Naive thymus-derived CD8-positive, alpha-beta T cell (primary cell): ENCODE measurements at regions not wholly inside any gene's neighbourhood (a gene's known extent, or its start where the extent isn't known, plus 50 kb on each side); places are given as distances from the start of the nearest gene placed in this dataset.
A peak's percentile ranks its signal among the peaks of the same experiment; 100 is the strongest.
"Not testable (repeated sequence)": the region's sequence is repeated elsewhere in the genome, so short reads cannot be mapped to it uniquely, and the experiment has no call there.

Experiments
- ATAC-seq, 2 donors: fragments of 150-1000 bp; cut with Tn5 transposase in 1 of 2; sonication (Bioruptor Pico), chemical (Tn5 transposase) in 1 of 2; 1 replicate in 1 of 2; 2 replicates in 1 of 2; pipeline ENCODE4 v1.10.0; 2021; ENCODE audit warnings: mild to moderate bottlenecking in 2 of 2, moderate library complexity in 2 of 2
- POLR2A ChIA-PET: fragments of 350-600 bp; sonication (Branson Sonifier 250); formaldehyde crosslinking; loops from one replicate; lab custom pipeline; 2021; ENCODE audit warnings: antibody characterized with exemption; lab: Charles Lee
- DNase-seq, 10 donors: peaks; one replicate each; pipeline versions ENCODE4 v3.0.0 to v3.0.0-alpha.2; 2020 to 2022
- H3K27ac Mint-ChIP-seq, 10 donors: one replicate each; pipeline ENCODE4 v1.8.0; 2020 to 2022; ENCODE audit warnings: mild to moderate bottlenecking in 10 of 10, mixed read lengths in 10 of 10, moderate library complexity in 4 of 10, inconsistent platforms in 1 of 10
- H3K27me3 Mint-ChIP-seq, 5 donors: one replicate each; pipeline ENCODE4 v1.8.0; 2021 to 2022; ENCODE audit warnings: mixed read lengths in 5 of 5
- H3K36me3 Mint-ChIP-seq, 3 donors: one replicate each; pipeline ENCODE4 v1.8.0; 2020 to 2022; ENCODE audit warnings: mixed read lengths in 3 of 3, mild to moderate bottlenecking in 2 of 3, inconsistent platforms in 1 of 3
- H3K4me1 Mint-ChIP-seq, 4 donors: one replicate each; pipeline ENCODE4 v1.8.0; 2021 to 2022; ENCODE audit warnings: mixed read lengths in 4 of 4
- H3K4me3 Mint-ChIP-seq, 10 donors: one replicate each; pipeline ENCODE4 v1.8.0; 2020 to 2022; ENCODE audit warnings: mild to moderate bottlenecking in 10 of 10, mixed read lengths in 10 of 10, moderate library complexity in 6 of 10, inconsistent platforms in 1 of 10
- H3K9me3 Mint-ChIP-seq, 9 donors: one replicate each; pipeline ENCODE4 v1.8.0; 2020 to 2022; ENCODE audit warnings: mixed read lengths in 9 of 9, mild to moderate bottlenecking in 3 of 9, inconsistent platforms in 1 of 9, moderate library complexity in 1 of 9

DNA sequence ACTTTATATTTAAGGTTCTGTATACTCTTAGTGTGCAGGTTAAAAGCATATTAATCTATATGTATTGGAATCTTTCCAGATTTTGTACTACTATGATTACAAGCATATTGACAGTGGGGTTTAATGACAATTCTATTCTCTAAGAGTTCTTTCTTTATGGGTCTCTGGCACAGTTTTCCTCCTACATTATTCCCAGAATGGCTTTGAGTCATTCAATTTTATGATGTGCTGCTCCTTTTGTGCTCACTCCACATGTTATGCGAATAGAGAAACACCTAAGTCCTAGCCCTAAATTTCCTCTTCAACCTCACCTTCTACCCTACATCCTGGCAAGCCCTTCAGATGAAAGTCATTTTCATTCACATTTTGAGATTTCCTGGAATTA, 209.9 kb upstream of the DIAPH2 start:
- Mint-ChIP-seq H3K4me1 (no peaks in the 10 kb centered on the region), H3K36me3 (no peaks in the 10 kb centered on the region), H3K4me3 (no peak overlapping the region), H3K9me3 (no peaks in the 10 kb centered on the region), H3K27ac (no peak overlapping the region), H3K27me3 (peaks cover 0 to 1% (median 0%) of the 10 kb centered on the region in 5 donors)
- no peak for ATAC-seq
- no peak for DNase-seq
- POLR2A ChIA-PET: no interaction called here

DNA sequence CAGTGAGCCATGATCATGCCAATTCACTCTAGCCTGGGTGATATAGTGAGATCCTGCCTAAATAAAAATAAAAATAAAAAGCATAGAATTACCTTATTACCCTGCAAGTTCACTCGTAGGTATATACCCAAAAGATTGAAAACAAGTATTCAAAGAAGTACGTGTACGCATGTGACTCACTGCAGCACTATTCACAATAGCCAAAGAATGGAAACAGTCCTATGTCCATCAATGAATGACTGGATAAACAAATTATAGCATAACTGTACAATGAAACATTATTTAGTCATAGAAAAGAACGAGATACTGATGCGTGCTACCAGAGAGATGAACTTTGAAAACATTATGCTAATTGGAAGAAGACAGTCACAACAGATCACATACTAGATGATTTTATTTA, 204.6 kb upstream of the DIAPH2 start:
- no peak overlapping the region for H3K27ac Mint-ChIP-seq
- POLR2A ChIA-PET: no interaction called here
- no peak overlapping the region for H3K4me3 Mint-ChIP-seq
- no peak for ATAC-seq
- H3K36me3 Mint-ChIP-seq: no peaks in the 10 kb centered on the region
- H3K9me3 Mint-ChIP-seq: peaks cover 0 to 3% (median 0%) of the 10 kb centered on the region in 9 donors
- DNase-seq: no peak
- peaks cover 0 to 5% (median 1%) of the 10 kb centered on the region in 5 donors for H3K27me3 Mint-ChIP-seq
- H3K4me1 Mint-ChIP-seq: no peaks in the 10 kb centered on the region

DNA sequence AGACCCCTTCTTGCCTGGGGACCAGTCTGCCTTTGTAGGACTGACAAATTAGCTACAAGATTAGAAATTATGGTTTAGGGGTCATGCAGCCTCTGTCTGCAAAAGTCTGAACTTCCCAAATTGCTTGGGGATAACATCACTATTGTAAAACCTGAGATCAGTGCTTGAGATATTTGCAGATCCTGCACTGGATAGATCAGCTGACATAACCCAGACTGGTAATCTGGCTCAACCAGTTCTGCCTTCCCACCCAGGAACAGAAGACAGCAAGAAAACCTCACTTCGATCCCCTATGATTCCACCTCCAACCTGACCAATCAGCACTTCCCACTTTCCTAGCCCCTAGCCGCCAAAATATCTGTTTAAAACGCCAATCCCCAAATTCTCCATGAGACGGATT, 202.8 kb upstream of the DIAPH2 start:
- ATAC-seq (no peak), DNase-seq (no peak)
- peaks cover 0 to 5% (median 1%) of the 10 kb centered on the region in 5 donors for H3K27me3 Mint-ChIP-seq
- H3K27ac Mint-ChIP-seq: no peak overlapping the region
- peaks cover 0 to 3% (median 0%) of the 10 kb centered on the region in 9 donors for H3K9me3 Mint-ChIP-seq
- POLR2A ChIA-PET: no interaction called here
- no peaks in the 10 kb centered on the region for H3K36me3 Mint-ChIP-seq
- H3K4me3 Mint-ChIP-seq: no peak overlapping the region
- H3K4me1 Mint-ChIP-seq: no peaks in the 10 kb centered on the region

DNA sequence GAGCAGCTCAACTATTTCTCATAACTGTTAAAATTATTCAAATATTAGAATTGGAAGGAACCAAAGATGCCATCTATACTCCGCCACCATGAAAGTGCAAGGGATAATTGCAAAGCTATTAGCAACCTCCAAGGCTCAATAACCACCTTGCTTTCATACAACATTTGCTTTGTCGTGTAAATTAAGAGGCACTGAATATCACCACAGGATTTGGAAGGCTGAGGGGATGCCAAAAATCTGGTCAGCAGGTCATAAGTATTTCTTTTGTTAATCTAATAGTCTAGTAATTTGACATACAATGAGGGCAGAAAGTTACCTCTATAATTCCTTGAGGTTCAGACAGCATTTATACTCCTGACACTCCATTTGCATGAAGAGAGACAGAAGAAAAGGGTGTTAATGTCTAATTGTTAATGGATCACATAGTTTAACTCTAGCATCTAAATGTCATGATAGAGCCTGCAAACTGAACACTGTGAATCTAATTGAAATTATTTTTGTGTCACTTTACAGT, 200.9 kb upstream of the DIAPH2 start:
- Mint-ChIP-seq H3K27me3 (peaks cover 0 to 5% (median under 1%) of the 10 kb centered on the region in 5 donors), H3K36me3 (no peaks in the 10 kb centered on the region), H3K4me1 (no peaks in the 10 kb centered on the region), H3K27ac (no peak overlapping the region), H3K9me3 (peaks cover 0 to 5% (median 0%) of the 10 kb centered on the region in 9 donors), H3K4me3 (no peak overlapping the region)
- ATAC-seq (no peak), DNase-seq (no peak)
- POLR2A ChIA-PET: no interaction called here

- POLR2A ChIA-PET: not testable (repeated sequence)
These were observed 198.0 kb upstream of the DIAPH2 start for GRCh38 chrX:96486687-96487086.

DNA sequence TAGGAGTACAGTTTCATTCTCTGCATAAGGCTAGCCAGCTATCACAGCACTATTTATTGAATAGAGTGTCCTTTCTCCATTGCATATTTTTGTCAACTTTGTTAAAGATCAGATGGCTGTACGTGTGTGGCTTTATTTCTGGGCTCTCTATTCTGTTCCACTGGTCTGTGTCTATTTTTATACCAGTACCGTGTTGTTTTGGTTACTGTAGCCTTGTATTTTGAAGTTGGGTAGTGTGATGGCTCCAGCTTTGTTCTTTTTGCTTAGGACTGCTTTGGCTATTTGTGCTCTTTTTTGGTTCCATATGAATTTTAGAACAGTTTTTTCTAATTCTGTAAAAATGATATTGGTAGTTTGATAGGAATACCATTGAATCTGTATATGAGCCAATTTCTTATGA, 182.1 kb upstream of the DIAPH2 start:
- Mint-ChIP-seq H3K27me3 (peaks cover 0 to 1% (median 0%) of the 10 kb centered on the region in 5 donors), H3K27ac (no peak overlapping the region), H3K9me3 (no peaks in the 10 kb centered on the region), H3K4me1 (no peaks in the 10 kb centered on the region), H3K4me3 (no peak overlapping the region), H3K36me3 (no peaks in the 10 kb centered on the region)
- DNase-seq (no peak), ATAC-seq (no peak)
- POLR2A ChIA-PET: no interaction called here

More at GRCh38 chrX:96486687-96487086, 198.0 kb upstream of the DIAPH2 start:
- H3K27ac Mint-ChIP-seq, H3K27me3 Mint-ChIP-seq, H3K36me3 Mint-ChIP-seq, H3K9me3 Mint-ChIP-seq, ATAC-seq, H3K4me1 Mint-ChIP-seq, DNase-seq, H3K4me3 Mint-ChIP-seq: not testable (repeated sequence)

DNA sequence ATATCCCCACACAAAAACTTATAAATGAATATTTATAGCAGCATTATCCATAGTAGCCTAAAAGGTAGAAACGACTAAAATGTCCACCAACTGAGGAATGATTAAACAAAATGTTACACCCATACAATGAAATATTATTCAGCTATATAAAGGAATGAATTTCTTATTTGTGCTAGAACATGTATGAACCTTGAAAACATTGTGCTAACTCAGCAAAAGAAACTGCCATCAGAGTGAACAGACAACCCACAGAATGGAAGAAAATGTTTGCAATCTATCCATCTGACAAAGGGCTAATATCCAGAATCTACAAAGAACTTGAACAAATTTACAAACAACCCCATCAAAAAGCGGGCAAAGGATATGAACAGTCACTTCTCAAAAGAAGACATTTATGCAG, 155.3 kb upstream of the DIAPH2 start:
- H3K27me3 Mint-ChIP-seq, H3K4me1 Mint-ChIP-seq, H3K36me3 Mint-ChIP-seq, POLR2A ChIA-PET, H3K9me3 Mint-ChIP-seq, H3K4me3 Mint-ChIP-seq, DNase-seq, H3K27ac Mint-ChIP-seq, ATAC-seq: not testable (repeated sequence)

- DNase-seq (no peak), ATAC-seq (no peak)
- no peaks in the 10 kb centered on the region for H3K36me3 Mint-ChIP-seq
- no peaks in the 10 kb centered on the region for H3K4me1 Mint-ChIP-seq
- no peak overlapping the region for H3K27ac Mint-ChIP-seq
- H3K4me3 Mint-ChIP-seq: no peak overlapping the region
- POLR2A ChIA-PET: no interaction called here
- no peaks in the 10 kb centered on the region for H3K27me3 Mint-ChIP-seq
- H3K9me3 Mint-ChIP-seq: no peaks in the 10 kb centered on the region
These were observed 146.4 kb upstream of the DIAPH2 start for GRCh38 chrX:96538104-96538725.

- POLR2A ChIA-PET: no interaction called here
- Mint-ChIP-seq H3K9me3 (no peaks in the 10 kb centered on the region), H3K36me3 (no peaks in the 10 kb centered on the region), H3K4me3 (no peak overlapping the region), H3K27ac (no peak overlapping the region), H3K27me3 (no peaks in the 10 kb centered on the region), H3K4me1 (no peaks in the 10 kb centered on the region)
- ATAC-seq: no peak
- DNase-seq: no peak
These were observed 144.5 kb upstream of the DIAPH2 start for GRCh38 chrX:96540111-96540631.

DNA sequence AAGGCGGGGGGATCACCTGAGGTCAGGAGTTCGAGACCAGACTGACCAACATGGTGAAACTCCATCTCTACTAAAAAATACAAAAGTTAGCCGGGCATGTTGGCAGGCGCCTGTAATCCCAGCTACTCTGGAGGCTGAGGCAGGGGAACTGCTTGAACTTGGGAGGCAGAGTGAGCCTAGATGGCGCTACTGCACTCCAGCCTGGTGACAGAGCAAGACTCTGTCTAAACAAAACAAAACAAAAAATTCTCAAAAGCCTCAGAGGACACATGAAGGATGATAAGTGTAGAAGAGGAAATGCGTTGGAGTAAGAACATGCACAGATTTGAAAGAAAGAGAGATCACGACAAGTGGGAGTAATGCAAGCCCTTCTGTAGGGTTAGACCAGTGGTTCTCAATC, 138.4 kb upstream of the DIAPH2 start:
- DNase-seq: peak in 1 of 10 donors; percentile 10
- H3K4me1 Mint-ChIP-seq, H3K36me3 Mint-ChIP-seq, ATAC-seq, H3K9me3 Mint-ChIP-seq, H3K4me3 Mint-ChIP-seq, H3K27ac Mint-ChIP-seq, H3K27me3 Mint-ChIP-seq, POLR2A ChIA-PET: not testable (repeated sequence)

DNA sequence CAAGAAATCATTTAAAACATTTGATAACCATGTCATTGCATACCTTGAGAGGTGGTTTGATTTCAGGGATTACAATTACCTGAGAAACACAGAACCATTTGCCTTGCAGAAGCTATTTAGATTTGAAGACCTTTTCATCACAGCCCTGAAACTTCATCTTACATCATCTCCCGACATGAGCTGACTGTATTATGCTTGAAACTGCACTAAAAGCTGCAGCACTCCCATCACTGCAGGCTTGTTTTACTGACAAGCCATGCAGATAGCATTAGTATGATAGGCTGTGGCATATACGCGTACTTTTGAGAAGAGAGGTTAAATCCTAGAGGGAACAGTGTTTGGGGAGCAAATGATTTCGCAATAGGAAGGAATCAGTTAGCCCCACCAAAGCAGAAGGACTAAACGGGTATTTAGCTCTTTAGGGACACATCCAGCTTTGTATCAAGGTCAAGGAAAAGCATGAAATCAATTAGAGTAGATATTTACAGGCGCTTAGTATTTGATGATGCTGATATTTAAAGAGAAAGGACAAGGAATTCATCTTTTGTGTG, 133.2 kb upstream of the DIAPH2 start:
- Mint-ChIP-seq H3K4me3 (no peak overlapping the region), H3K36me3 (no peaks in the 10 kb centered on the region), H3K4me1 (no peaks in the 10 kb centered on the region), H3K27me3 (peaks cover 0 to 4% (median 0%) of the 10 kb centered on the region in 5 donors), H3K27ac (no peak overlapping the region), H3K9me3 (no peaks in the 10 kb centered on the region)
- no peak for DNase-seq
- POLR2A ChIA-PET: no interaction called here
- ATAC-seq: no peak

- no peak for ATAC-seq
- DNase-seq: no peak
- Mint-ChIP-seq H3K27me3 (no peaks in the 10 kb centered on the region), H3K4me1 (no peaks in the 10 kb centered on the region), H3K36me3 (no peaks in the 10 kb centered on the region), H3K9me3 (peaks cover 0 to 3% (median 0%) of the 10 kb centered on the region in 9 donors), H3K4me3 (no peak overlapping the region), H3K27ac (no peak overlapping the region)
- POLR2A ChIA-PET: no interaction called here
These were observed 127.8 kb upstream of the DIAPH2 start for GRCh38 chrX:96556886-96557285.

DNA sequence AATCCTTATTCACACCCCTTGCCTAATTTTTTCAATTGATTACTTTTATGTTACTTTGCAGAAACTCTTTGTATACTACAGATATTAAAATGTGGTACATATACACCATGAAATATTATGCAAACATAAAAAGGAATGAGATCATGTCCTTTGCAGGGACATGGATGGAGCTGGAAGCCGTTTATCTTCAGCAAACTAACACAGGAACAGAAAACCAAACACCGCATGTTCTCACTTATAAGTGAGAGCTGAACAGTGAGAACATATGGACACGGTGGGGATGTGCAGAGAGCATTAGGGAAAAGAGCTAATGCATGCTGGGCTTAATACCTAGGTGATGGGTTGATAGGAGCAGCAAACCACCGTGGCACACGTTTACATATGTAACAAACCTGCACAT, 123.5 kb upstream of the DIAPH2 start:
- ATAC-seq, DNase-seq, H3K27me3 Mint-ChIP-seq, H3K4me3 Mint-ChIP-seq, H3K36me3 Mint-ChIP-seq, H3K27ac Mint-ChIP-seq, H3K4me1 Mint-ChIP-seq, H3K9me3 Mint-ChIP-seq, POLR2A ChIA-PET: not testable (repeated sequence)

- ATAC-seq: no peak
- POLR2A ChIA-PET: no interaction called here
- Mint-ChIP-seq H3K9me3 (peaks cover 0 to 3% (median 0%) of the 10 kb centered on the region in 9 donors), H3K36me3 (no peaks in the 10 kb centered on the region), H3K4me1 (no peaks in the 10 kb centered on the region), H3K27me3 (peaks cover 0 to 1% (median 0%) of the 10 kb centered on the region in 5 donors), H3K4me3 (no peak overlapping the region), H3K27ac (no peak overlapping the region)
- no peak for DNase-seq
These were observed 121.0 kb upstream of the DIAPH2 start for GRCh38 chrX:96563646-96564045.
